Anterior cingulate cortex (tissue), 58 donors: ENCODE measurements at regions not wholly inside any gene's neighbourhood (a gene's known extent, or its start where the extent isn't known, plus 50 kb on each side); places are given as distances from the start of the nearest gene placed in this dataset.

Source experiments
- DNase-seq, 58 donors: peaks; one replicate each; lab custom pipeline; 2025; lab: John Stamatoyannopoulos, UW

DNA sequence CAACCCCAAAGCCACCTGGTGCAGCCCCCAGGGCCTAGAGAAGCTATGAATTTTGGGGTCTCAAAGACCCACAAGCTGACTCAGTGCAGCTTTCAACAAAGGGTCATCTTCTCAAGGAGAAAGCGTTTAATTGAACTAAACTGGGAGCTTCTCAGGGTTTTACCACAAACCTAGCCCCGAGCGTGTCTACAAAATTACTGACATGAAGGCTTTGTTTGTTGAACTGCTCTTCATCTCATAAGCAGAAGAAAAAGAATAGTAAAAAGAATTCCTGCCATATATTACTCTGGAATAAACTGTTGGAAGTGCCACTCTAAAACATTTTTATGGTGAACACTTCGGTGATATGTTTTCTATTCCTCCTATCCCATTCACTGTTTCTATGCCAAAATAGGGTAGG is 50.8 kb upstream of the INCENP start:
- DNase-seq: no peak

DNA sequence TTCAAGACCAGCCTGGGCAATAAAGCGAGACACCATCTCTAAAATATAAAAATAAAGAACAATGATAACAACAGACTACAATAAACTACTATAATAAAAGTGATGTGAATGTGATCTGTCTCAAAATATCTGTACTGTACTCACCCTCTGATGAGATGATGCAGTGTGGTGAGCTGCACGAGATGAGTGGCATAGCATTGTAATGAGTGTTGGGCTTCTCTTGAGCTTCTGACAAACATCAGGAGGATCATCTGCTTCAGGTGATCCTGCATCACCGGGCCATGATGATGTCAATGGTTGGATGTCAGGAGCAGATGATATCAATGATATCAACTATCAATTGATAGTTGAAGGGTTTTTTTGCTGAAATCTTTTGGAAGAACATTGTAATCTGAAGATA is 52.4 kb upstream of the INCENP start:
- DNase-seq: no peak

DNA sequence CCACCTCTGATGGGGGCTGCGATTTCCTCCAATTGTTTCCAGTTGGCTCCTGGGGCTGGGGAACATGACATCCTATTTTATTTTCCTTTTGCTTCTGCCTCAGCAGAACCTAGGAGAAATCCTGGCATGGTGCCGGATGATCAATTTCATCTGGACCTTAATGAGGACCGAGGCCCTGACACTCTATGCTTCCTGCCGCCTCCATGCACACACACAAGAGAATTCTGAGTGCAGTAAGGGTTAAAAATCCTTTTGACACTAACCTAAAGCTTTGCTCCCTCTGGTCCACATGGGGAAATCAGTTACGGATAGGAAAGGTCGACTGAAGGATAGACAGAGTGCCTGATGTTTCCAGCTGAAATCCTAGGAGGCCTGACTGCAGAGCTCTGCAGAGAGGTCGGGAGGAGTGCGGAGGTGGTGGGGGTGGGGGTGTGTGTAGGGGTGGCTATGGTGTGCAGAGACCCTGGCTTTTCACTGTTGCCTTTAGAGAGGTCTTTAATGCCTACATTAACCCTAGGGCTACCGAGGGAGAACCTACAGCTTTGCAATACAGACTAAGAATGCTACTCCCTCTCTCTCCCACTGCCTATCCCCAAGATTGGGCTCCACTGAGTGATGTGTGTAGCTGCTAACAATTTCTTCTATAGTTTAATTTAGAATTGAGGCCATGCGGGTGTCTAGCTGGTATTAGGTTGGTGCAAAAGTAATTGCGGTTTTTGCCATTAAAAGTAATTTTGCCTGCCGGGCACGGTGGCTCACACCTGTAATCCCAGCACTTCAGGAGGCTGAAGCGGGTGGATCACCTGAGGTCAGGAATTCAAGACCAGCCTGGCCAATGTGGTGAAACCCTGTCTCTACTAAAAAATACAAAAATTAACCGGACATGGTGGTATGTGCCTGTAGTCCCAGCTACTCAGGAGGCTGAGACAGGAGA is 53.6 kb upstream of the INCENP start:
- no peak for DNase-seq

DNA sequence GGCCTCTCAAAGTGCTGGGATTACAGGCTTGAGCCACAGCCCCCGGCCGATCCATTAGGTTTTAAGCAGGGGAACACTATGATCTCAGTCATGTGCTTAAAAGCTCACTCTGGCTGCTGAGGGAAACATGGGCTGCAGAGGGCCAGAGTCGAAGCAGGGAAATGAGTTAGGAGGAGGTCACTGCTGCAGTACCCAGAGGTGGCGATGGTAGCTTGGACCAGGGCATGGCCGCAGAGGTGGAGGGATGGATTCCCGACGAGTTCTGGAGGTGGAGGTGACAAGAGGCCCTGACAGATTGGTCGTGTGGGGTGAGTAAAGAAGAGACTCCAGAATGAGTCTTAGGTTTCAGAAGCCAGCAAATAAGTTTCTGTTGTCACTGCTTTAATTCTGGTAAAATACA is 54.4 kb upstream of the INCENP start:
- DNase-seq: no peak

DNA sequence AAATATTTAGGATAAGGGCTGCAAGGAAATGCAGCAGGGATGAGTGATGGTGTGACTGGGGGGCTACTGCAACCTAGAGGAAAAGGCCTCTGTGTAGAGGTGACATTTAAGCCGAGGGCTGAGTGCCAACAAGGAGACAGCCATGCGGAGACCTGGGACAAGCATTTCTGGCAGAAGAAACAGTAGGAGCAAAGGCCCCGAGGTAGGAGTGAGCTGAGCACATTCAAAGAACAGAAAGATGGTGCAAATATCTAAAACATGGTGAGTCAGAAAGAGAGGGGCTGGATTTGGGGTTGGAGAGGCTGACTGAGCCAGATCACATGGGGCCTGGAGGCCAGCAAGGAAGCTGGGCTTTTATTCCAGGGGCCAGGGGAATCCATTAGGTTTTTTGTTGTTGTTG is 55.1 kb upstream of the INCENP start:
- DNase-seq: no peak

DNA sequence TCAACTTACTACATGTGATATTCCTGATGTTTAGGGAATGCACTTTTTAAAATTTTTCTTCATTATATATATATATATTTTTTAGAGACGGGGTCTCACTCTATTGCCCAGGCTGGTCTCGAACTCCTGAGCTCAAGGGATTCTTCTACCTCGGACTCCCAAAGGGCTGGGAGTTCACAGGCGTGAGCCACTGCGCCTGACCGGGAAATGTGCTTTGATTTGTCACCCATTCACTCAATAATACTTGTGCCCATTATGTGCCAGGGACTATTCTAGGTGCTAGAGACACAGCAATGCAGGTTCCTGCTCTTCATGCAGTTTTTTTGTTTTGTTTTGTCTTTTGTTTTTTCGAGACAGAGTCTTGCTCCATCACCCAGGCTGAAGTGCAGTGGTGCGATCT is 56.1 kb upstream of the INCENP start:
- DNase-seq: no peak

DNA sequence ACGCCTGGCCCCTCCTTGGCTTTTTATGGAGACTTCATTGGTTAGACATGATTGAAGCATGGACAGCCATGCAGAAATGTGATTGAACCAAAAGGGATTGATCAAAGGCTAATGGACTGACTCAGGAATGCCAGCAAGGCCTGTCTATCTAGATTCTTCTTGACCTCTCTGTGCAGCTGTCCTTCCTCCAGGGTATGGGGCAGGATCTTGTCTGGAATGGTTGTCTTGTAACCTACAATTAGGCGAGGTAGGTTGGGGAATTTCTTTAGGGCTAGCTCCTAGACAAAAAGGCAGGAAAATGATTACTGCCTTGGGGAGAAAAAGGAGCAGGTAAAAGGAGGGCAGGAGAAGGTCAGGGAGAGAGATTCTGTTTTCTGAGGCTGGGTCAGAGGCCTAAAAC is 59.6 kb upstream of the INCENP start:
- DNase-seq: no peak

DNA sequence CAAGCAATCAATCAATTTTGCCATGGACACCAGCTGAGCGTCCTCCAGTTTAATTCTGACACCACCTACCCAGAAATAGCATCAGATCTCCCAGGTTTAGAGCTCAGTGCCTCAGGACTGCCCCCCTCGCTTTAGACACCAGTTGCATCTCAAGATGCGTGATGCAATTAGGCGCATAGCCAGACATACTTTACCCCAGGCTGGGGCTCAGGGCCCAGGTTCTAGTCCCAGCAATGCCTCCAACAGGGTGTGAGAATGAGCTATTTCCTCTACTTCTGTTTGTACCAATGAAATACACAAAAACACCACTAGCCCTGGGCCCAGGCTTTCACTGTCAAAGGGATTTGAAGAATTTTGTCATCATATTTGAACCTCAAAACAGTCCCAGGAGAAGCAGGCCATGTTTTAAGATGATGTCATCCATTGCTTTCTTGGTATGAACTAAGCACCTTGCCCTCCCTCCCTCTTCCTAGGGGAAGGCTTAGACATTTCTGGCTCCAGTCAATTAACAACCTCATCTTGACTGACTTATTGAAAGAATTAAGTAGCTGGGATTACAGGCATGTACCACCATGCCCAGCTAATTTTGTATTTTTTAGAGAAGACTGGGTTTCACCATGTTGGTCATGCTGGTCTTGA is 61.5 kb upstream of the INCENP start:
- DNase-seq: peak in 2 of 58 donors; percentile 12 to 25

DNA sequence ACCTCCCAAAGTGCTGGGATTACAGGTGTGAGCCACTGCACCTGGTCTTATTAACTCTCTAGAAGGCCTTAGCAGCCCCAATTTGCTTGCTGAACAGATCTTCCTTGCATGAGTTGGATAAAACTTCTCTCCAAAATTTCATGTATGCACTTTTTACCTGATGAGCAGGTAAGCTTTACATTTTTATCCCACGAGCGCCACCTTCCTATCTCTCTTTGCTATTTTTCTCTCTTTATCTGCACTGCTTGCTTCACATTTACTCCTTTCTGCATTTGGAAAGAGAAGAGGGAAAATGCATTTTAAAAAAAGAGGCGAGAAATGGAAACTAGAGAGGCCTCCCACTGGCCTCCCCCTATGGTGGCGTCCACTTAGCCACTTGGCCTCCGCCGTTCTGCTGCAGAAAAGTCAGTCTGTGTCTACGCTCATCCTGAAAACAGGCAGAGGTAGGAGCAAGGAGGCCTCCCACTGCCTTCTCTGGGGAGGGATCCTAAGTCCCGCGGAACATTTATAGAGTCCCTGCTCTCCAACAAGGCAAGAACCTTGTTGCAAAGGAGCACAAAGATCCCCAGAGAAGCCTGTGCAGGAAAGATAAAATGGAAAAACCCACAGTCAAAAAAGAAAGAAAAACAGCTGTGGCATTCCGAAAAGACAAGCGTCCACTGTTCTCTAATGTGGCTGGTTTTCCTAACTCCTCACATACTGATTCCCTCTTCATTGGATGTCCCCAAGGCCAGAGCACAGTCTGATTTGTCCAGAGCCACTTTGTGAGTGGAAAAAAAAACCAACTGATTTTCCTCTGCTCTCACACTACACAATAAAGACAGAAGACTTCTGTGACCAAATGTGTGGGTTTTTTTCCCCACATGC is 62.2 kb upstream of the INCENP start:
- peak in 17 of 58 donors; percentile 2 to 64 (median 29) for DNase-seq

DNA sequence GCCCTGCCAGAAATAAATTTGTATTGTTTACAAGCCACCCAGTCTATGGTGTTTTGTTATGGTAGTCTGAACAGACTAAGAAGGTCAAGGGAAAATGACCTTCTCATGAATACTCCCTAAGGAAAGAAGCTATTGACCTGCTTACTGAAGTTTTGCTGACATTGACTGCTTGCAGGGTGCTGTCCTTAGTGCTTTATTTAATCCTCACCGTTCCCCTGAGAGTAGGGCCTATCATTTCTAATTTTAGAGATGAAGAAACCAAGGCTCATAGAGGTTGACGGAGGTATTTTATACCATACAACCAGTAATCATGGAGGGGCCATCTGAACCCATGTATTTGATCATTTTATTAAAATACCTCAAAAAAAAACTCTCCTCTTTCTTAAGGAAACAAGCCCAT is 66.7 kb upstream of the INCENP start:
- no peak for DNase-seq

DNA sequence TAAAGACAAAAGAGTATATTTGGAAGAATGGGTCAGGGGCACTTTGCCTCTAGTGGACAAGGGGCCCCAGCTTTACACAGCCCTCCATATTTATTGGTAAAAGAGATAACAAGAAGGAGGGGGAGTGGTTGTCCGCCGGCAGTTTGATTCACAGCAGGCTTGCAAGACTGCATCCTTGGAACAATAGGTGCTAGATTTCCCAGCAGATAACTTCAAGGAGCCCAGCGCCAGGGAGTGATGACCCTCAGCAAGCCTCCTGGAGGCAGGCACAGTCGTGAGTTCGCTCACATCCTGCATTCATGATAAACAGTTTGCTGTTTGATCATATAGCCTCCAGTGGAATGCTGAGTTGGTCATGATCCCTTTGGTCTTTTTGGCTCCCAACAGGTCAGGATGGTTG is 67.8 kb upstream of the INCENP start:
- no peak for DNase-seq

DNA sequence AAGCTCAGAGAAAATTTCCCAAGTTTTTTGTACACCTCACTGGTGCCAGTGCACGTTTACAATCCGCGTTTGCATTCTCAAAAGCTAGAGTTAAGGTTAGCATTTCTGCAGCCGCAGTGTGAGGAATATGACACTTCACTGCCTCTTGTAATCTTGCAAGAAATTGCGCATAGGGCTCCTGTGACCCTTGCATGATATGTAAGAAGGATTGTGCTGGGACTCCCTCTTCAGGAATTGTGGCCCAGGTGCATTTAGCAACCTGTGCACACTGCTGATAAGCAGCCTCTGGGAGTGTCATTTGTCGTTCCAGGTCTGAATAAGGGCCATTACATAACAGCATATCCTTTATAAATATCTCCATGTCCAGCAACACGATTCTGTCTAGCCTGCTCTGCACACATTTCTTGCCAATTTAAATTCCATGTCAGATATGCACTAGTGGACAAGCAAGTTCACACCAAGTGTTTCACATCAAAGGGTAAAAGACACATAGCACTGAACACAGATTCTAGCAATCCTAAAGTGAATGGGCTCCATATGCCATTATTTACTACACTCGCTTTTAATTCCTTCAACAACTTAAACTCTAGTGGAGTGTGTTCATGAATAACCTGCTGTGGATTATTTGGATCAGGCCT is 69.2 kb upstream of the INCENP start:
- DNase-seq: no peak

DNA sequence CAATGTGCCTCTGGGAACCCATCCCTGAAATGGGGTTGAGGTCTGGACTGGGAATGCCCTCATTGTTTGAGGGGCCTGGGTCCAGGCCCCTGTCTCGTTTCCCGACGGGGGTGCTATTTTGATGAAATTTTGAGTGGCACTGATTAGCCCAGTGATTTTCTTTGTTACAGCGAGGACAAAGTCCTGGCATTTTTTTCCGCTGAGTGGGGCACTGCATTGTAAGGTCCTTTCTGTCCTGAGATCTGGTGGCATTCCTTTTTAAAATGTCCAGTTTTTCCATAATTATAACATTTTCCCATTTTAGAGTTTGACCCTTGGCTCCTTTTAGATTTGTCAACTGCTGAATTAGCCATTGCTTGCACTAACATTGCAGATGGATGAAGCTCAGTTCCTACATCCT is 69.7 kb upstream of the INCENP start:
- no peak for DNase-seq

DNA sequence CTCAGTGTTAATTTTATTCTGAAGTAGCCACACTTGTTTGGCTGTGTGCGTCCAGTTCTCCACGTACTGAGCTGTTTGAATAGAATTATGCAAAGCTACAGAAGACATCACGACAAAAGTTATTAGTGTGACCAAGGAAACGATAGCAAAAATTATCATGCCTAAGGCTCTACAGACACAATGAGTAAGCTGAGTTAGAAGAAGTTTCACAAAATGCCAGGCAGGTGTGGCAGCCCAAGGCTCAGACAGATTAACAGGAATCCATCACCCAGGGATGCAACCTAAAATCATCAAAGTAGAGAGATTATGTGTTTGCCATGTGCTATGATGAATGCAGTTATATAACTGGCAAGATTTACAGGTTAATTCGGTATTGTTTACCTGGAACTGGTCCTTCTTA is 73.1 kb upstream of the INCENP start:
- no peak for DNase-seq

DNA sequence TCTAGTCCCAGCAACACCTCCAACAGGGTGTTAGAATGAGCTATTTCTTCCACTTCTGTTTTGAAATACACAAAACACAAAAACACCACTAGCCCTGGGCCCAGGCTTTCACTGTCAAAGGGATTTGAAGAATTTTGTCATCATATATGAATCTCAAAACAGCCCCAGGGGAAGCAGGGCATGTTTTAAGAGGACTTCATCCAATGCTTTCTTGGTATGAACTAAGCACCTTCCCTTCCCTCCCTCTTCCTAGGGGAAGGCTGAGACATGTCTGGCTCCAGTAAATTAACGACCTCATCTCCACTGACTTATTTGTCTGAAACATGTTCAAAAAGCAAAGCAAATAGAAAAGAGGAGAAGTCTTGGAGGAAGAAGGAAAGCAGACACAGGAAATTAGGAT is 75.7 kb upstream of the INCENP start:
- no peak for DNase-seq

DNA sequence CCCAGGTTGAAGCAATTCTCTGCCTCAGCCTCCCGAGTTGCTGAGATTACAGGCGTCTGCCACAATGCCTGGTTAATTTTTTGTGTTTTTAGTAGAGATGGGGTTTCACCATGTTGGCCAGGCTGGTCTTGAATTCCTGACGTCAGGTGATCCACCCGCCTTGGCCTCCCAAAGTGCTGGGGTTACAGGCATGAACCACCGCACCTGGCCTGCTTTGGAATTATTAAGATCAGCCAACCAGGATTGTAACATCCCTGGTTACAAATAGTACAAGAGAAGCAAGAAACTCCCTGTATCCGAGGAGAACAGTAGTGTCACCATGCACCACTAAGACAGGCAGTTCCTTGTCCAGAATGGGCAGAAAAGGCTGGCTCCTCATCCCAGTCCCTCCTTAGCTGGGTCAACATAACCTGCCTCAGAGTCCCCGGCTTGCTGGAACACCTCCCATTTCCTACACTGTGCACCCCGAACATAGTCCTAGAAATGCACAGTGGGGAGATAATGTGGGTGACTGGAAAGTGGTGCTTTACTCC is 77.2 kb upstream of the INCENP start:
- DNase-seq: no peak

DNA sequence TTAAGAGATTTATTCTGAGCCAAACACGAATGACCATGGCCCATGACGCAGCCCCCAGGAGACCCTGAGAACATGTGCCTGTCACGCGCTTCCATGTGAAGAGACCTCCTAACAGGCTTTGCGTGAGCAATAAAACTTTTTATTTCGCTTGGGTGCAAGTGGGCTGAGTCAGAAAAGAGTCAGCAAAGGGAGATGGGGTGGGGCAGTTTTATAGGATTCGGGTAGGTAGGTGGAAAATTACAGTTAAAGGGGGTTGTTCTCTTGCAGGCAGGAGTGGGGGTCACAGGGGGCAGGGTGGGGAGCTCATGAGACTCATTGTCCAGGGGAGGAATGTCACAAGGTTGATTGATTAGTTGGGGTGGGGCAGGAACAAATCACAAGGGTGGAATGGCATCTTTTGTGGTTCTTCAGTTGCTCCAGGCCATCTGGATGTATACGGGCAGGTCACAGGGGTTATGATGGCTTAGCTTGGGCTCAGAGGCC is 77.2 kb upstream of the FTH1 start:
- DNase-seq: no peak

DNA sequence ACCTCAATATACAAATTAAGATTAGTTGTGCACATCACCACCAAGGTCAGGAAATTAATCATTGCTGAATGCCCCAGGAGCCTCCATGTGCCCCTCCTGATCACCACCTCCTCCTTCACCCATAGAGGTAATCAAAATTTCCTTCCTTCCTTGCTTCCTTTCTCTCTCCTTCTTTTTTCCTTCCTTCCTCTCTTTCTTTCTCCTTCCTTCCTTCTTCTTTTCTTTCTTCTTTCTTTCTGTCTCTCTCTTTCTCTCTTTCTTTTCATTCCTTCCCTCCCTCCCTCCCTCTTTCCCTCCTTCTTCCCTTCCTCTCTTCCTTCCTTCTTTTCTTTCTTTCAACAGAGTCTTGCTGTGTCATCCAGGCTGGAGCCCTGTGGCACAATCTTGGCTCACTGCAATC is 67.9 kb upstream of the FTH1 start:
- DNase-seq: no peak

DNA sequence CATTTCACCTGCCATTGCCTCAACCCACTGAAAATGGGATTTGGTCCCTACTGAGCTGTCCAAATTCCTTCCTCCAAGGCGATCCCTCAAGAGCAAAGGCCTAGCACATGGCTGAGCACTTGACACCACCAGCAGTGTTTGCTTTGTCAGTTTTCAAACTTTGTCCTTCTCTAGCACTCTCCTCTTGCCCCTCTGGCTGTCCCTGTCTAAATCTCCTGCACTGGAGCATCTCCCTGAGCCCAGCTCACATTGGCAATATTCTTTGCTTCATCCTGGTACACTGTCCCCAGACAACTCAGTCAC is 66.6 kb upstream of the FTH1 start:
- DNase-seq: no peak
